ENCODE measurements at regions not wholly inside any gene's neighbourhood (a gene's known extent, or its start where the extent isn't known, plus 50 kb on each side); places are given as distances from the start of the nearest gene placed in this dataset.

GRCh38 chr6:156146891-156147290 lies 630.3 kb upstream of the ARID1B start:
- H3K36me3 ChIP-seq, result no peaks in the 10 kb centered on the region
- no peaks in the 10 kb centered on the region for H3K4me1 ChIP-seq
- no peak overlapping the region for H3K4me3 ChIP-seq
- 58% methylated on average over 3 of the region's 7 CpGs for WGBS
- H3K9me3 ChIP-seq, result peaks cover 0 to under 1% (median under 1%) of the 10 kb centered on the region in 4 donors
- intact Hi-C loops (cut with DNase I), result no loop called here
- no peak for DNase-seq (ENCODE audit: extremely low spot score)
- no peaks in the 10 kb centered on the region for H3K27me3 ChIP-seq
- no peak overlapping the region for H3K27ac ChIP-seq (replicated peaks in 1 of 4)
- TF ChIP-seq EP300 (IDR thresholded peaks at IDR 0.05) (no peak), POLR2A (IDR thresholded peaks at IDR 0.05; ENCODE audit: low read depth) (no peak), CTCF (IDR thresholded peaks at IDR 0.05) (no peak), POLR2AphosphoS5 (IDR thresholded peaks at IDR 0.05) (no peak)

DNA sequence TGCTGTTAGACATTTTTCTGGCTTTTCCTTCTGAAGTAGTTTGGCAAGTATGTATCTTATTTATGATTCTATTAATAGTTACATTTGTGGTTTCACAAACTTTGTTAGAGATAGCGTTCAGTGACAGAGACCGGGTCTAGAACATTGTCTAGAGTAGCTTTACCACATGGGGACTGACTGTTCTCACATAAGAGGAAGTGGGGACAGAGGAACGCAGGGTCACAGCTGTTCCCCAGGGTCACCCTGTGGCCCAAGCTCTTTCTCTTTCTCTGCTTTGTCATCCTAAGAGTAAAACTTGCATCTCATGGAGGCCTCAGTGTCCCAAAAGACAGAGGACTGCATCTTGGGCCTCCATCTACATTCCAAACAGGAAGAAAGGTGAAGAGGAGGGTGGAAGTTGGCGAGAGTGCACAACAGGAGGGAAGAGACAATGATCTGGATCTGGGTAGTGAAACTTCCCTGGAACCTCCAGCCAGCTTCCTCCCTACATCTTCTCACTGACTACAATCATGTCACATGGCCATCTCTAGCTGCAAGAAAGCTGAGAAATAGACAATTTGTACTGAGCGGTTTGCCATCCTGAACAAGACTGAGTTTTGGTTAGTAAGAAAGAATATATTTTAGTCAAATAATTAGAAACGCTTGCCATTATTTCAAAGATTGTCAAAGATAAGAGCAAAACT lies 645.8 kb upstream of the ARID1B start:
- TF ChIP-seq CTCF (IDR thresholded peaks at IDR 0.05) (no peak), EP300 (IDR thresholded peaks at IDR 0.05) (no peak), POLR2A (IDR thresholded peaks at IDR 0.05; ENCODE audit: low read depth) (no peak), POLR2AphosphoS5 (IDR thresholded peaks at IDR 0.05) (no peak)
- H3K27ac ChIP-seq (replicated peaks in 1 of 4), result no peak overlapping the region
- H3K9me3 ChIP-seq, result no peaks in the 10 kb centered on the region
- H3K36me3 ChIP-seq, result no peaks in the 10 kb centered on the region
- intact Hi-C loops (cut with DNase I), result no loop called here
- peak; percentile 86 for DNase-seq (ENCODE audit: extremely low spot score)
- H3K27me3 ChIP-seq, result no peaks in the 10 kb centered on the region
- H3K4me3 ChIP-seq, result no peak overlapping the region
- H3K4me1 ChIP-seq, result no peaks in the 10 kb centered on the region
- 76% methylated on average over 6 of the region's 6 CpGs for WGBS

- TF ChIP-seq CTCF (IDR thresholded peaks at IDR 0.05), result no peak
- no peak for TF ChIP-seq POLR2A (IDR thresholded peaks at IDR 0.05; ENCODE audit: low read depth)
- TF ChIP-seq EP300 (IDR thresholded peaks at IDR 0.05), result no peak
- no peak for TF ChIP-seq POLR2AphosphoS5 (IDR thresholded peaks at IDR 0.05)
- WGBS, result 74% methylated on average over 5 of the region's 5 CpGs
These were observed 650.6 kb upstream of the ARID1B start for GRCh38 chr6:156126535-156126934.

DNA sequence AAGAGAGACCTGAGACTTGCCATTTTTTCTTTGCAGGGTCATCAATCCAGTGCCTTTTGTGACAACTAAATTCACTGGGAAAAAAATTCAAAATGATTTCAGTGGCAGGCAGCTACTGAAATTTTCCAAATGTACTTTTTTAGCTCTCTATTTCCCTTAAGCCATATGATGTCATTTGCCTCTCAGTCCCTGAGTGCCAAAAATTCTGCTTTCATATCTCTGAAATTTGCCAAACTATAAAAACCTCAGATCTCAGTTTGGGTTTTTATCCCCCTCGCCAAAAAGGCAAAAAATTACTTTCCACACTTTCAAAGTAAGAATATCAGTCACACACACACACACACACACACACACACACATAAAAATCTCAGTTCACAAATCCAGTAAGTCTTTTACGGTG lies 651.3 kb upstream of the ARID1B start:
- TF ChIP-seq EP300 (IDR thresholded peaks at IDR 0.05), result no peak
- no peak for TF ChIP-seq POLR2A (IDR thresholded peaks at IDR 0.05; ENCODE audit: low read depth)
- TF ChIP-seq CTCF (IDR thresholded peaks at IDR 0.05), result no peak
- no peak for TF ChIP-seq POLR2AphosphoS5 (IDR thresholded peaks at IDR 0.05)
- 72% methylated on average over 2 of the region's 2 CpGs for WGBS
- Histone ChIP-seq H3K27me3 (no peaks in the 10 kb centered on the region), H3K4me3 (no peak overlapping the region), H3K9me3 (no peaks in the 10 kb centered on the region), H3K4me1 (no peaks in the 10 kb centered on the region), H3K27ac (replicated peaks in 1 of 4) (no peak overlapping the region), H3K36me3 (no peaks in the 10 kb centered on the region)
- intact Hi-C loops (cut with DNase I), result no loop called here
- DNase-seq (ENCODE audit: extremely low spot score), result peak; percentile 26

More at GRCh38 chr6:156126535-156126934, 650.6 kb upstream of the ARID1B start:
- Histone ChIP-seq H3K27me3 (no peaks in the 10 kb centered on the region), H3K4me3 (no peak overlapping the region), H3K4me1 (no peaks in the 10 kb centered on the region), H3K27ac (replicated peaks in 1 of 4) (no peak overlapping the region), H3K9me3 (no peaks in the 10 kb centered on the region), H3K36me3 (no peaks in the 10 kb centered on the region)
- peak; percentile 12 for DNase-seq (ENCODE audit: extremely low spot score)
- intact Hi-C loops (cut with DNase I), result no loop called here

GRCh38 chr6:156123731-156124130 lies 653.4 kb upstream of the ARID1B start:
- Histone ChIP-seq H3K36me3 (no peaks in the 10 kb centered on the region), H3K27ac (replicated peaks in 1 of 4) (no peak overlapping the region), H3K27me3 (no peaks in the 10 kb centered on the region), H3K4me3 (no peak overlapping the region), H3K9me3 (no peaks in the 10 kb centered on the region), H3K4me1 (no peaks in the 10 kb centered on the region)
- WGBS, result 93% methylated on average over 5 of the region's 5 CpGs
- peak; percentile 55 for DNase-seq (ENCODE audit: extremely low spot score)
- intact Hi-C loops (cut with DNase I), result no loop called here
- no peak for TF ChIP-seq POLR2AphosphoS5 (IDR thresholded peaks at IDR 0.05)

Measured in esophagus muscularis mucosa (tissue), 4 donors.